Nephron progenitor cell (in vitro differentiated cells): ENCODE measurements at regions not wholly inside any gene's neighbourhood (a gene's known extent, or its start where the extent isn't known, plus 50 kb on each side); places are given as distances from the start of the nearest gene placed in this dataset.

Experiments used
- DNase-seq: peaks from one replicate; pipeline ENCODE4 v3.0.0; 2021
- H3K27ac Mint-ChIP-seq: 2 replicates; pipeline ENCODE4 v1.8.0; 2021; ENCODE audit warnings: mild to moderate bottlenecking, moderate library complexity, mixed read lengths
- H3K27me3 Mint-ChIP-seq: 2 replicates; pipeline ENCODE4 v1.8.0; 2021; ENCODE audit warnings: mild to moderate bottlenecking, low read depth, mixed read lengths; ENCODE audit not compliant: poor library complexity
- H3K36me3 Mint-ChIP-seq: 2 replicates; pipeline ENCODE4 v1.8.0; 2021; ENCODE audit warnings: low read depth, mixed read lengths
- H3K4me1 Mint-ChIP-seq: 2 replicates; pipeline ENCODE4 v1.8.0; 2021; ENCODE audit warnings: mixed read lengths
- H3K4me3 Mint-ChIP-seq: 2 replicates; pipeline ENCODE4 v1.8.0; 2021; ENCODE audit warnings: mild to moderate bottlenecking, moderate library complexity, mixed read lengths
- H3K9me3 Mint-ChIP-seq: 2 replicates; pipeline ENCODE4 v1.8.0; 2021; ENCODE audit warnings: mild to moderate bottlenecking, moderate library complexity, mixed read lengths
- TF ChIP-seq, protein P1 (sequence below): fragments of 200-600 bp; sonication (generic); IDR thresholded peaks from 2 replicates; pipeline ENCODE4 v1.5.0; 2021; ENCODE audit warnings: antibody characterized with exemption

- Mint-ChIP-seq H3K9me3 (peaks cover 4% of the 10 kb centered on the region), H3K4me1 (no peaks in the 10 kb centered on the region), H3K4me3 (no peak overlapping the region), H3K36me3 (no peaks in the 10 kb centered on the region), H3K27ac (no peak overlapping the region), H3K27me3 (no peaks in the 10 kb centered on the region)
- TF ChIP-seq, protein P1, sequence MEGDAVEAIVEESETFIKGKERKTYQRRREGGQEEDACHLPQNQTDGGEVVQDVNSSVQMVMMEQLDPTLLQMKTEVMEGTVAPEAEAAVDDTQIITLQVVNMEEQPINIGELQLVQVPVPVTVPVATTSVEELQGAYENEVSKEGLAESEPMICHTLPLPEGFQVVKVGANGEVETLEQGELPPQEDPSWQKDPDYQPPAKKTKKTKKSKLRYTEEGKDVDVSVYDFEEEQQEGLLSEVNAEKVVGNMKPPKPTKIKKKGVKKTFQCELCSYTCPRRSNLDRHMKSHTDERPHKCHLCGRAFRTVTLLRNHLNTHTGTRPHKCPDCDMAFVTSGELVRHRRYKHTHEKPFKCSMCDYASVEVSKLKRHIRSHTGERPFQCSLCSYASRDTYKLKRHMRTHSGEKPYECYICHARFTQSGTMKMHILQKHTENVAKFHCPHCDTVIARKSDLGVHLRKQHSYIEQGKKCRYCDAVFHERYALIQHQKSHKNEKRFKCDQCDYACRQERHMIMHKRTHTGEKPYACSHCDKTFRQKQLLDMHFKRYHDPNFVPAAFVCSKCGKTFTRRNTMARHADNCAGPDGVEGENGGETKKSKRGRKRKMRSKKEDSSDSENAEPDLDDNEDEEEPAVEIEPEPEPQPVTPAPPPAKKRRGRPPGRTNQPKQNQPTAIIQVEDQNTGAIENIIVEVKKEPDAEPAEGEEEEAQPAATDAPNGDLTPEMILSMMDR, result no peak
- no peak for DNase-seq
Measured at GRCh38 chr18:71630696-71631095, 913.4 kb downstream of the CBLN2 start.

DNA sequence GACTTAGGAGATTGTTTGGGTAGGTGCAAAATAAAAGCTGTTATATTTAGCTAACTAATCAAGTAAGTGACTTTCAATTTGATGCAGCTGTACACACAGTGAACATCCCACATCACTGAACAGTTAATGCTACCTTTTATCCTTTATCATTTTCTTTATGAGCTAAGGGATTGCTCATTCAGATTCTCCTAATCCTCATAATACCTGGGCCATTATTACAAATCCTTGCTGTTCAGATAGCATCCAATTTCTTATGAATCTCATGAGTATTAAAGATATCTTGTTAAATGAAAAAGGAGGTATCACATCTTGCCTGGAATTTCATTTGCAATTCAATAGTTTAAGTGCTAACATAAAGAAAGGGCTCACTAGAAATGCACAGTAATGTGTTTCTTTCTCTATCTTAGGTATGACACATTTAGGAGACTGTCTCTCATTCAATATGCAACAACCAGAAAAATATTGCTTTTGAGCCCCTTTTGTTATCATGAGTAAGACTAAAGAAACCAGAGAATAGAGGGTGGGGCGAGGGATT lies 918.5 kb downstream of the CBLN2 start:
- H3K9me3 Mint-ChIP-seq, result peaks cover 4% of the 10 kb centered on the region
- no peaks in the 10 kb centered on the region for H3K36me3 Mint-ChIP-seq
- no peak for DNase-seq
- no peak overlapping the region for H3K4me3 Mint-ChIP-seq
- H3K27ac Mint-ChIP-seq, result no peak overlapping the region
- H3K27me3 Mint-ChIP-seq, result no peaks in the 10 kb centered on the region
- no peaks in the 10 kb centered on the region for H3K4me1 Mint-ChIP-seq
- TF ChIP-seq, protein P1, result no peak

DNA sequence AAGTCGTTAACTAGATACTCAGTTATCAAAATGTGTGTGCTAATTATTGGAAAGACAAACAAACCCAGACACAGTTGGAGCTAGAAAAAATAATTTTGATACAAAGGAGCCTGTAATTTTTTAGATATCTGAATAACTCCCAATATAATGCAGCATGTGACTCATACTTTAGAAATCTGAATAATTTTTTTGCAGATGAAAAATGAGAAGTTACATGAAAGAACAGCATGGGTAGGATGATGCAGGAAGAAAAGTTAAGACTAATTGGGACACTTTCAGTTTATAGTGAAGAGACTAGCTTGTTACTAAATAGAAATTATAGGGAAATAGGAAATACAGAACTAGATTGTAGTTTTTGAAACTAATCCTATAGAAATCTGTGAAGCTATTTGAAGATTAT lies 945.8 kb downstream of the CBLN2 start:
- H3K27me3 Mint-ChIP-seq, result no peaks in the 10 kb centered on the region

GRCh38 chr18:71597219-71597618 lies 946.9 kb downstream of the CBLN2 start:
- H3K4me1 Mint-ChIP-seq, result no peaks in the 10 kb centered on the region
- no peaks in the 10 kb centered on the region for H3K9me3 Mint-ChIP-seq
- no peak for DNase-seq
- TF ChIP-seq, protein P1, result no peak
- H3K4me3 Mint-ChIP-seq, result no peak overlapping the region
- H3K27ac Mint-ChIP-seq, result no peak overlapping the region
- no peaks in the 10 kb centered on the region for H3K36me3 Mint-ChIP-seq
- no peaks in the 10 kb centered on the region for H3K27me3 Mint-ChIP-seq

More for the DNA sequence above, 945.8 kb downstream of the CBLN2 start:
- Mint-ChIP-seq H3K4me1 (no peaks in the 10 kb centered on the region), H3K9me3 (no peaks in the 10 kb centered on the region), H3K27ac (no peak overlapping the region), H3K36me3 (no peaks in the 10 kb centered on the region), H3K4me3 (no peak overlapping the region)
- no peak for DNase-seq
- TF ChIP-seq, protein P1, result no peak

- Mint-ChIP-seq H3K27ac (no peak overlapping the region), H3K4me1 (no peaks in the 10 kb centered on the region), H3K4me3 (no peak overlapping the region), H3K36me3 (no peaks in the 10 kb centered on the region), H3K9me3 (no peaks in the 10 kb centered on the region), H3K27me3 (peaks cover 2% of the 10 kb centered on the region)
- TF ChIP-seq, protein P1, result no peak
- no peak for DNase-seq
Measured at GRCh38 chr18:71583252-71583651, 960.9 kb downstream of the CBLN2 start.

DNA sequence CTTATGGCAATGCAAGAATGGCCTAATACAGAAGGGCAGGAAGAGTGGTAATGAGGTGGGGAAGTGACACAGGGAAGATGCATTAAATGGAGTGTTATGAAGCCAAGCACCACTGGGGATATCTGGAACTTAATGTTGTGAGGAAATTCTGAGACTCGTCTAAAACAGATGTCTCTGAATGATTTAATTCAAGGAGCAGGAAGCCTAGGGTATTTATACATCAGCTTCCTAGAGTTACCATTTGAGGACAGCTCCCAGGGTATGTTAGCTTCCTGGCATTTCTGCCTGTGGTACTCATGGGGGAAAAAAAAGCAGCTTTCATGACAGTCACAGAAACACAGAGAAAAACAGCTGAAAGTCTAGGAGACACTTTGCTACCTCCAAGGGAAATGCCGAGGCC lies 989.5 kb downstream of the CBLN2 start:
- no peak overlapping the region for H3K27ac Mint-ChIP-seq
- no peak overlapping the region for H3K4me3 Mint-ChIP-seq
- no peaks in the 10 kb centered on the region for H3K36me3 Mint-ChIP-seq
- no peaks in the 10 kb centered on the region for H3K4me1 Mint-ChIP-seq
- DNase-seq, result no peak
- H3K27me3 Mint-ChIP-seq, result no peaks in the 10 kb centered on the region
- peaks cover 14% of the 10 kb centered on the region for H3K9me3 Mint-ChIP-seq
- TF ChIP-seq, protein P1, result no peak
